SK-N-SH (cell line): ENCODE measurements at regions not wholly inside any gene's neighbourhood (a gene's known extent, or its start where the extent isn't known, plus 50 kb on each side); places are given as distances from the start of the nearest gene placed in this dataset.

Source experiments
- CTCF ChIA-PET: fragments of 300-600, 350-600 bp; formaldehyde crosslinking; extraction: SDS; loops from one replicate; lab custom pipeline; 2021; lab: Yijun Ruan, JAX
- POLR2A ChIA-PET: fragments of 350-600 bp; sonication (Branson Sonifier 250); formaldehyde crosslinking; extraction: SDS; loops from one replicate; lab custom pipeline; 2020; ENCODE audit warnings: antibody characterized with exemption, inconsistent platforms; lab: Yijun Ruan, JAX
- DNase-seq: peaks from one replicate; pipeline ENCODE4 v3.0.0; 2012
- H2AFZ ChIP-seq: fragments of 200-600 bp; sonication (generic); 2 replicates; pipeline ENCODE4 v1.8.1; 2016; ENCODE audit warnings: antibody characterized with exemption, mild to moderate bottlenecking, low read depth
- H3F3A ChIP-seq: fragments of 200-600 bp; sonication (generic); replicated peaks from 2 replicates; pipeline ENCODE3; 2016; ENCODE audit warnings: antibody characterized with exemption, mild to moderate bottlenecking; ENCODE audit not compliant: insufficient read depth
- H3K27ac ChIP-seq, 2 experiments: fragments of 200-500 bp in 1 of 2; fragments of 200-600 bp in 1 of 2; sonication (Bioruptor generic) in 1 of 2; sonication (generic), shearing (Covaris generic) in 1 of 2; 2 replicates each; pipeline versions ENCODE4 v1.5.1 to v1.6.1; 2014 to 2016; ENCODE audit warnings: low read depth in 2 of 2, inconsistent platforms in 1 of 2, low read length in 1 of 2, mild to moderate bottlenecking in 1 of 2, mixed read lengths in 1 of 2
- H3K27me3 ChIP-seq: fragments of 200-600 bp; sonication (generic), shearing (Covaris generic); 2 replicates; pipeline ENCODE4 v1.6.1; 2016; ENCODE audit warnings: mixed run types; ENCODE audit not compliant: insufficient read depth
- H3K36me3 ChIP-seq, 2 experiments: fragments of 200-500 bp in 1 of 2; fragments of 200-600 bp in 1 of 2; sonication (Bioruptor generic) in 1 of 2; sonication (generic) in 1 of 2; replicated peaks in 1 of 2; 2 replicates each; pipeline versions ENCODE3 to v1.5.1; 2014 to 2016; ENCODE audit warnings: low read length in 1 of 2, mild to moderate bottlenecking in 1 of 2; ENCODE audit not compliant: insufficient read depth in 2 of 2, control insufficient read depth in 1 of 2
- H3K4me1 ChIP-seq, 2 experiments: fragments of 200-500 bp in 1 of 2; fragments of 200-600 bp in 1 of 2; sonication (Bioruptor generic) in 1 of 2; sonication (generic), shearing (Covaris generic) in 1 of 2; 2 replicates each; pipeline versions ENCODE4 v1.5.1 to v1.6.1; 2014 to 2016; ENCODE audit warnings: low read depth in 1 of 2, low read length in 1 of 2, mixed run types in 1 of 2; ENCODE audit not compliant: insufficient read depth in 2 of 2, control insufficient read depth in 1 of 2
- H3K4me2 ChIP-seq: fragments of 200-600 bp; sonication (generic), shearing (Covaris generic); 2 replicates; pipeline ENCODE4 v1.6.1; 2017; ENCODE audit warnings: mixed run types
- H3K4me3 ChIP-seq, 2 experiments: fragments of 200-500 bp in 1 of 2; fragments of 200-600 bp in 1 of 2; sonication (Bioruptor generic) in 1 of 2; sonication (generic), shearing (Covaris generic) in 1 of 2; 2 replicates each; pipeline versions ENCODE4 v1.5.1 to v1.8.1; 2014 to 2016; ENCODE audit warnings: low read depth in 2 of 2, inconsistent platforms in 1 of 2, low read length in 1 of 2, mild to moderate bottlenecking in 1 of 2, mixed read lengths in 1 of 2, moderate library complexity in 1 of 2
- H3K79me2 ChIP-seq: fragments of 200-600 bp; sonication (generic); 2 replicates; pipeline ENCODE4 v1.8.1; 2017; ENCODE audit warnings: mild to moderate bottlenecking; ENCODE audit not compliant: insufficient read depth
- H3K9ac ChIP-seq: fragments of 200-600 bp; sonication (generic); 2 replicates; pipeline ENCODE4 v1.6.1; 2017; ENCODE audit warnings: mixed run types
- H3K9me2 ChIP-seq: fragments of 200-600 bp; sonication (generic); 2 replicates; pipeline ENCODE4 v1.6.1; 2017; ENCODE audit warnings: mixed run types
- H3K9me3 ChIP-seq: fragments of 200-600 bp; sonication (generic); 2 replicates; pipeline ENCODE4 v1.6.1; 2017; ENCODE audit warnings: mixed run types, mild to moderate bottlenecking, moderate library complexity
- H4K20me1 ChIP-seq: fragments of 200-600 bp; sonication (generic); 2 replicates; pipeline ENCODE4 v1.6.1; 2017; ENCODE audit warnings: mild to moderate bottlenecking, mixed run types; ENCODE audit not compliant: insufficient read depth
- CTCF ChIP-seq: fragments of 200-600 bp; sonication (generic); IDR thresholded peaks from 2 replicates; pipeline ENCODE4 v1.6.1; 2017; ENCODE audit warnings: antibody characterized with exemption, mild to moderate bottlenecking, moderate library complexity
- FOXM1 ChIP-seq: IDR thresholded peaks from 2 replicates; pipeline ENCODE4 v1.4.0; 2012; ENCODE audit warnings: low read depth, mild to moderate bottlenecking
- IRF3 ChIP-seq: fragments of 150-350 bp; IDR thresholded peaks from 2 replicates; pipeline ENCODE4 v1.6.1; 2016; ENCODE audit warnings: mild to moderate bottlenecking, low read depth, low read length
- MAX ChIP-seq: IDR thresholded peaks from 2 replicates; pipeline ENCODE4 v1.4.0; 2012; ENCODE audit warnings: low read depth
- RFX5 ChIP-seq: IDR thresholded peaks from 2 replicates; pipeline ENCODE4 v1.6.1; 2012; ENCODE audit warnings: mild to moderate bottlenecking, improper control_type of control experiment, low read length
- TCF12 ChIP-seq: IDR thresholded peaks from 2 replicates; pipeline ENCODE4 v1.4.0; 2012
- TEAD4 ChIP-seq: IDR thresholded peaks from 2 replicates; pipeline ENCODE4 v1.4.0; 2012; ENCODE audit warnings: mild to moderate bottlenecking, borderline replicate concordance; ENCODE audit not compliant: insufficient read depth
- ZBTB33 ChIP-seq: IDR thresholded peaks from 2 replicates; pipeline ENCODE4 v1.4.0; 2012; ENCODE audit warnings: low read depth, borderline replicate concordance
- WGBS: methylation state at CpG from one replicate; pipeline ENCODE4 v1.1.6; 2017; ENCODE audit warnings: low lambda C conversion rate; 5-methylcytosine and 5-hydroxymethylcytosine counted together

GRCh38 chr6:100247123-100247522 lies 217.6 kb downstream of the SIM1 start:
- H3K4me1 ChIP-seq, result no peaks in the 10 kb centered on the region
- no peaks in the 10 kb centered on the region for H3K27me3 ChIP-seq
- H3K4me3 ChIP-seq, result no peak overlapping the region
- ChIA-PET POLR2A (no interaction called here), CTCF (no interaction called here)
- no peaks in the 10 kb centered on the region for H3K36me3 ChIP-seq
- no peaks in the 10 kb centered on the region for H3K79me2 ChIP-seq
- no peak overlapping the region for H3K9ac ChIP-seq
- no peak overlapping the region for H3K27ac ChIP-seq
- TF ChIP-seq FOXM1, result no peak
- H3F3A ChIP-seq, result no peaks in the 10 kb centered on the region
- no peaks in the 10 kb centered on the region for H3K9me3 ChIP-seq
- 41% methylated on average over 1 of the region's 1 CpG for WGBS
- no peak for DNase-seq
- no peaks in the 10 kb centered on the region for H3K9me2 ChIP-seq
- no peaks in the 10 kb centered on the region for H4K20me1 ChIP-seq
- no peak overlapping the region for H3K4me2 ChIP-seq
- H2AFZ ChIP-seq, result no peak overlapping the region

- WGBS, result 19% methylated on average over 1 of the region's 1 CpG
These were observed 218.5 kb downstream of the SIM1 start for GRCh38 chr6:100246206-100246605.

GRCh38 chr6:100240798-100241197 lies 223.9 kb downstream of the SIM1 start:
- TF ChIP-seq MAX (no peak), RFX5 (no peak), ZBTB33 (no peak), IRF3 (no peak), CTCF (no peak)
- no peaks in the 10 kb centered on the region for H3K9me2 ChIP-seq
- H3K4me3 ChIP-seq, result no peak overlapping the region
- H3K4me2 ChIP-seq, result no peak overlapping the region
- POLR2A ChIA-PET, result no interaction called here
- H3K27ac ChIP-seq, result no peak overlapping the region
- H3K36me3 ChIP-seq, result no peaks in the 10 kb centered on the region
- no peak overlapping the region for H3K9ac ChIP-seq
- H3K4me1 ChIP-seq, result no peaks in the 10 kb centered on the region
- H3K79me2 ChIP-seq, result no peaks in the 10 kb centered on the region
- H3K9me3 ChIP-seq, result no peaks in the 10 kb centered on the region
- H2AFZ ChIP-seq, result no peak overlapping the region
- H4K20me1 ChIP-seq, result no peaks in the 10 kb centered on the region
- no peaks in the 10 kb centered on the region for H3K27me3 ChIP-seq
- H3F3A ChIP-seq, result peaks cover 5% of the 10 kb centered on the region
- CTCF ChIA-PET, result interaction anchor here (1.7 kb wide), 1 partner anchor 13 kb away, joined by 4 read pairs; no protein-coding TSS in a partner anchor
- no peak for DNase-seq

More at GRCh38 chr6:100246206-100246605, 218.5 kb downstream of the SIM1 start:
- H3K79me2 ChIP-seq, result no peaks in the 10 kb centered on the region
- no peaks in the 10 kb centered on the region for H3K4me1 ChIP-seq
- CTCF ChIA-PET, result no interaction called here
- H4K20me1 ChIP-seq, result no peaks in the 10 kb centered on the region
- TF ChIP-seq TCF12 (0 out of 2 replicates have a peak, but pooled peaks have one; percentile 14), TEAD4 (no peak)
- H3K9me2 ChIP-seq, result no peaks in the 10 kb centered on the region
- DNase-seq, result no peak
- no peak overlapping the region for H3K4me2 ChIP-seq
- H3K27me3 ChIP-seq, result no peaks in the 10 kb centered on the region
- no peak overlapping the region for H2AFZ ChIP-seq
- H3K4me3 ChIP-seq, result no peak overlapping the region
- H3F3A ChIP-seq, result no peaks in the 10 kb centered on the region
- H3K9ac ChIP-seq, result no peak overlapping the region
- no peaks in the 10 kb centered on the region for H3K9me3 ChIP-seq
- no peak overlapping the region for H3K27ac ChIP-seq
- POLR2A ChIA-PET, result no interaction called here
- H3K36me3 ChIP-seq, result no peaks in the 10 kb centered on the region
